Vagina (tissue), 2 donors: ENCODE measurements at regions not wholly inside any gene's neighbourhood (a gene's known extent, or its start where the extent isn't known, plus 50 kb on each side); places are given as distances from the start of the nearest gene placed in this dataset.

ENCODE experiments used
- DNase-seq, 2 donors: peaks; one replicate each; pipeline ENCODE4 v3.0.0-alpha.2; 2017; ENCODE audit errors: extremely low spot score in 2 of 2
- H3K27ac ChIP-seq: fragments of 200-600 bp; sonication (generic); one replicate; pipeline ENCODE4 v1.5.1; 2019
- H3K27me3 ChIP-seq: fragments of 200-600 bp; sonication (generic); one replicate; pipeline ENCODE4 v1.5.1; 2019
- H3K36me3 ChIP-seq, 2 donors: fragments of 200-600 bp; sonication (generic); one replicate each; pipeline ENCODE4 v1.5.1; 2017 to 2019
- H3K4me1 ChIP-seq: fragments of 200-600 bp; sonication (generic); one replicate; pipeline ENCODE4 v1.5.1; 2019
- H3K4me3 ChIP-seq, 2 donors: fragments of 200-600 bp; sonication (generic); 1 replicate in 1 of 2; 2 replicates in 1 of 2; pipeline ENCODE4 v1.5.1; 2016 to 2019
- H3K9me3 ChIP-seq: fragments of 200-600 bp; sonication (generic); one replicate; pipeline ENCODE4 v1.5.1; 2019
- CTCF ChIP-seq, 3 experiments: fragments of 450-650 bp in 2 of 3; fragments of 200-600 bp in 1 of 3; sonication (generic) in 1 of 3; IDR thresholded peaks; one replicate each; pipeline ENCODE4 v1.5.1; 2017 to 2019; ENCODE audit warnings: antibody characterized with exemption in 3 of 3, mild to moderate bottlenecking in 2 of 3, moderate library complexity in 2 of 3
- POLR2A ChIP-seq, 2 donors: fragments of 450-650 bp; IDR thresholded peaks; one replicate each; pipeline ENCODE4 v1.6.1; 2017; ENCODE audit warnings: antibody characterized with exemption in 2 of 2, mild to moderate bottlenecking in 2 of 2, moderate library complexity in 2 of 2
- POLR2AphosphoS5 ChIP-seq, 2 donors: sonication (generic); formaldehyde crosslinking; IDR thresholded peaks; one replicate each; pipeline ENCODE4 v1.9.0; 2017; ENCODE audit warnings: antibody characterized with exemption in 2 of 2, mild to moderate bottlenecking in 2 of 2, low read depth in 1 of 2; ENCODE audit not compliant: insufficient read depth in 1 of 2
- intact Hi-C: fragments of 100-400 bp; cut with DNase I; formaldehyde crosslinking; loops from one replicate; pipeline ENCODE4 v1.15.1; 2023

GRCh38 chr10:36170943-36171501 lies 528.9 kb upstream of the FZD8 start:
- Histone ChIP-seq H3K9me3 (no peaks in the 10 kb centered on the region), H3K4me1 (peaks cover 15% of the 10 kb centered on the region), H3K27me3 (no peaks in the 10 kb centered on the region), H3K27ac (no peak overlapping the region), H3K36me3 (no peaks in the 10 kb centered on the region), H3K4me3 (no peak overlapping the region)
- intact Hi-C loops = no loop called here
- no peak for TF ChIP-seq POLR2AphosphoS5 (IDR thresholded peaks at IDR 0.05; ENCODE audit: insufficient read depth in 1 of 2, low read depth in 1 of 2)
- no peak for TF ChIP-seq CTCF (IDR thresholded peaks at IDR 0.05)
- no peak for TF ChIP-seq POLR2A (IDR thresholded peaks at IDR 0.05)
- no peak for DNase-seq

DNA sequence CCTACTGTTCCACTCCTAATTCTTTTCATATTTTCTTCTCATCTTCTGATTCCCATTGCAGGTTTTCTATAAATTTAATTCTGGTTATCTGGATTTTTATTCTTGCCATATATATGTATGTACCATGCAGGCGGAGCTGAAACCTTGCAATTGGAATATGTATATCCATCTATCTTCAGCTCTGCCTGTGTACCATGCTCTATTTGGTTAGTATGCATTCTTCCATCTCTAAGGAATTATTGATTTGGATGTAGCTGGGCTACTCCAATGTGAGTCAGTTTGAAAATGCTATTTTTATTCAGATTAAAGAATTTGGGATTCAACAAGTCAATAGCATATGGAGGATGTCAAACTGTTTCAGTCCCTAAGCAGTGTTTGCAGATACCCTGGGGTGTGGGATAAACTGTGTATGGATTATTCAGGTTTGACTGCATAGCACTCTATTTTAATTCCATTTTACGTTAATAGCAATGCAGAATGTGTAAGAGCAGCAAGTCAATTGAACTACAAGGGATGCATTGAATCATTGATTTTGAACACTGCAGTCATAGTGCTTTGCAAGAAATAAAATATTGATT lies 528.1 kb upstream of the FZD8 start:
- no peak for DNase-seq
- Histone ChIP-seq H3K27ac (no peak overlapping the region), H3K27me3 (no peaks in the 10 kb centered on the region), H3K36me3 (no peaks in the 10 kb centered on the region), H3K9me3 (no peaks in the 10 kb centered on the region), H3K4me1 (peaks cover 15% of the 10 kb centered on the region), H3K4me3 (no peak overlapping the region)
- intact Hi-C loops = no loop called here
- no peak for TF ChIP-seq CTCF (IDR thresholded peaks at IDR 0.05)

DNA sequence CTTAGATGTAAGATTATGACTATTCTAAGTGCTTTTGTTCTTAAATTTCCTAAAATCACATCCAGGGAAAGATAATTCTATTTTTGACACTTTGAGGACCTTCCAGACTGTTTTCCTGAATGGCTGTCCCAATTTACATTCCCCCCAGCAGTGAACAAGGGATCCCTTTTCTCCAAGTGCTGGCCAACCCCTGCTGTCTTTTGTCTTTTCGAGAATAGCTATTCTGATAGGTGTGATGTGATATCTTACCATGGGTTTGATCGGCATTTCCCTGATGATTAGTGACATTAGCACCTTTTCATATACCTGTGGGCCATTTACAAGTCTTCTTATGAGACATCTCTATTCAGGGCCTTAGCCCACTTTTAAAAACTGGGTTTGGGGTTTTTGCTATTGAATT lies 526.7 kb upstream of the FZD8 start:
- Histone ChIP-seq H3K36me3 (no peaks in the 10 kb centered on the region), H3K27me3 (no peaks in the 10 kb centered on the region), H3K27ac (no peak overlapping the region), H3K9me3 (no peaks in the 10 kb centered on the region), H3K4me3 (no peak overlapping the region), H3K4me1 (peaks cover 15% of the 10 kb centered on the region)
- intact Hi-C loops = no loop called here
- TF ChIP-seq CTCF (IDR thresholded peaks at IDR 0.05) (no peak), POLR2AphosphoS5 (IDR thresholded peaks at IDR 0.05; ENCODE audit: insufficient read depth in 1 of 2, low read depth in 1 of 2) (no peak), POLR2A (IDR thresholded peaks at IDR 0.05) (no peak)
- DNase-seq = no peak

- Histone ChIP-seq H3K4me3 (no peak overlapping the region), H3K9me3 (no peaks in the 10 kb centered on the region), H3K27ac (no peak overlapping the region), H3K4me1 (no peaks in the 10 kb centered on the region), H3K36me3 (no peaks in the 10 kb centered on the region), H3K27me3 (no peaks in the 10 kb centered on the region)
- no peak for TF ChIP-seq POLR2A (IDR thresholded peaks at IDR 0.05)
- no peak for TF ChIP-seq POLR2AphosphoS5 (IDR thresholded peaks at IDR 0.05; ENCODE audit: insufficient read depth in 1 of 2, low read depth in 1 of 2)
- no peak for TF ChIP-seq CTCF (IDR thresholded peaks at IDR 0.05)
- intact Hi-C loops = no loop called here
- DNase-seq = no peak
These were observed 522.7 kb upstream of the FZD8 start for GRCh38 chr10:36164556-36165504.

DNA sequence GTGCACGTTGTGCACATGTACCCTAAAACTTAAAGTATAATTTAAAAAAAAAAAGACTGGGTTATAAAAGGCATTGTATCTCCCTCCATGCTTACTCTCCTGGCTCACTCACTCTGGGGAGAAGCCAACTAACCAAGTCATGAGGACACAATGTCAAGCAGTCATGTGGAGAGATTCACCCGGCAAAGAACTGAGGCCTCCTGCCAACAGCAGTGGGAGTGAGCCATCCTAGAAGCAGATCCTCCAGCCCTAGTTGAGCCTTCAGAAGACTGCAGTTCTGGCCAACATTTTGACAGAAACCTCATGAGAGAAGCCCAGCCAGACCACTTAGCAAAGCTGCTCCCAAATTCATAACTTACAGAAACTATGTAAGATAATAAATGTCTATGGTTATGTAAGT lies 521.7 kb upstream of the FZD8 start:
- Histone ChIP-seq H3K4me1 (no peaks in the 10 kb centered on the region), H3K36me3 (no peaks in the 10 kb centered on the region), H3K27ac (no peak overlapping the region), H3K4me3 (no peak overlapping the region), H3K9me3 (no peaks in the 10 kb centered on the region), H3K27me3 (no peaks in the 10 kb centered on the region)
- DNase-seq = no peak
- intact Hi-C loops = no loop called here
- no peak for TF ChIP-seq CTCF (IDR thresholded peaks at IDR 0.05)
- no peak for TF ChIP-seq POLR2AphosphoS5 (IDR thresholded peaks at IDR 0.05; ENCODE audit: insufficient read depth in 1 of 2, low read depth in 1 of 2)
- TF ChIP-seq POLR2A (IDR thresholded peaks at IDR 0.05) = no peak
